C4-2B (cell line): ENCODE measurements at regions not wholly inside any gene's neighbourhood (a gene's known extent, or its start where the extent isn't known, plus 50 kb on each side); places are given as distances from the start of the nearest gene placed in this dataset.

ENCODE experiments used
- ZFX ChIP-seq: fragments of 450-650 bp; IDR thresholded peaks from 2 replicates; pipeline ENCODE4 v1.6.1; 2017
- TF ChIP-seq, protein P1 (sequence below): fragments of 450-650 bp; conservative IDR thresholded peaks from 2 replicates; pipeline ENCODE4 v1.5.1; 2017; ENCODE audit warnings: mild to moderate bottlenecking

DNA sequence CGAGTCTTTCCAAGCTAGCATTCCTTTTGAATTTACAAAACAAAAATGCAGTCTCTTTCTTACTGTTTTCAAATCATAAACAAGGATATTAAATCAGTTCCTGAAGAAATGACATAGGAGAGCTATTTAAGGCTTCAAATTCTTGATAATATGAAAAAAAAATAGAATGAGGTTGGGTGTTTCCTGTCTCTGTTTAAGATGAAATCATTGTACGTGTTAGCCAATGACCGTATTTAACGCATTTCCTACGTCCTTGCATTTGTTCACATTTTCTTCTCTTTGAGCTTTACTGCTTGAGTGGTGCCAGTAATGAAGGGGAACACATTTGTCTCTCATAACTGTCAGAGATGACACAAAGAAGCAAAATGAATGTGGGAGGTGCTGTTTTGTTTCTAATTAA is 821.3 kb downstream of the DIAPH3 start:
- TF ChIP-seq, protein P1, sequence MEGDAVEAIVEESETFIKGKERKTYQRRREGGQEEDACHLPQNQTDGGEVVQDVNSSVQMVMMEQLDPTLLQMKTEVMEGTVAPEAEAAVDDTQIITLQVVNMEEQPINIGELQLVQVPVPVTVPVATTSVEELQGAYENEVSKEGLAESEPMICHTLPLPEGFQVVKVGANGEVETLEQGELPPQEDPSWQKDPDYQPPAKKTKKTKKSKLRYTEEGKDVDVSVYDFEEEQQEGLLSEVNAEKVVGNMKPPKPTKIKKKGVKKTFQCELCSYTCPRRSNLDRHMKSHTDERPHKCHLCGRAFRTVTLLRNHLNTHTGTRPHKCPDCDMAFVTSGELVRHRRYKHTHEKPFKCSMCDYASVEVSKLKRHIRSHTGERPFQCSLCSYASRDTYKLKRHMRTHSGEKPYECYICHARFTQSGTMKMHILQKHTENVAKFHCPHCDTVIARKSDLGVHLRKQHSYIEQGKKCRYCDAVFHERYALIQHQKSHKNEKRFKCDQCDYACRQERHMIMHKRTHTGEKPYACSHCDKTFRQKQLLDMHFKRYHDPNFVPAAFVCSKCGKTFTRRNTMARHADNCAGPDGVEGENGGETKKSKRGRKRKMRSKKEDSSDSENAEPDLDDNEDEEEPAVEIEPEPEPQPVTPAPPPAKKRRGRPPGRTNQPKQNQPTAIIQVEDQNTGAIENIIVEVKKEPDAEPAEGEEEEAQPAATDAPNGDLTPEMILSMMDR: no peak
- TF ChIP-seq ZFX: no peak
